COLO668 (cell line): ENCODE measurements at regions not wholly inside any gene's neighbourhood (a gene's known extent, or its start where the extent isn't known, plus 50 kb on each side); places are given as distances from the start of the nearest gene placed in this dataset.

Experiments used
- DNase-seq: peaks from one replicate; lab custom pipeline; 2025; ENCODE audit not compliant: unreplicated experiment; lab: John Stamatoyannopoulos, UW

- no peak for DNase-seq
Observed at GRCh38 chr3:141669434-141669833, 68.7 kb upstream of the RNF7 start.

DNA sequence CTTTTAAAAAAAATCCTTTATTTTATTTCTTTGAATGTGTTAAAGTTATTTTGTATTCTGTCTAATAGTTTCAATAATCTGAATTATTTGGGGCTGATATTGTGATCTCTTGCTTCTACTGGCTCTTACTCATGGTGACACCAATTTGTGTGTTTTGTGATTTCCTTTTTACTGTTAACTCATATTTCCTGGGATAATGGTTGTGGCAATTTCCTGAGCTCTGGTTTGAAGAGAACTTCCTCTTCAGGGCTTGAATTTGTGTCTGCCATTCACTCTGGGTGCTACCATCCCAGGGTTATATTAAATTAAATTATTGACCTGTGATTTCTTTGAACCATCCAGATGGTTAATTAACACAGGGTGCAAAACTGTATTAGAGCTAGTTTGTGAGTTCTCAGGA is 60.4 kb upstream of the RNF7 start:
- DNase-seq = no peak

DNA sequence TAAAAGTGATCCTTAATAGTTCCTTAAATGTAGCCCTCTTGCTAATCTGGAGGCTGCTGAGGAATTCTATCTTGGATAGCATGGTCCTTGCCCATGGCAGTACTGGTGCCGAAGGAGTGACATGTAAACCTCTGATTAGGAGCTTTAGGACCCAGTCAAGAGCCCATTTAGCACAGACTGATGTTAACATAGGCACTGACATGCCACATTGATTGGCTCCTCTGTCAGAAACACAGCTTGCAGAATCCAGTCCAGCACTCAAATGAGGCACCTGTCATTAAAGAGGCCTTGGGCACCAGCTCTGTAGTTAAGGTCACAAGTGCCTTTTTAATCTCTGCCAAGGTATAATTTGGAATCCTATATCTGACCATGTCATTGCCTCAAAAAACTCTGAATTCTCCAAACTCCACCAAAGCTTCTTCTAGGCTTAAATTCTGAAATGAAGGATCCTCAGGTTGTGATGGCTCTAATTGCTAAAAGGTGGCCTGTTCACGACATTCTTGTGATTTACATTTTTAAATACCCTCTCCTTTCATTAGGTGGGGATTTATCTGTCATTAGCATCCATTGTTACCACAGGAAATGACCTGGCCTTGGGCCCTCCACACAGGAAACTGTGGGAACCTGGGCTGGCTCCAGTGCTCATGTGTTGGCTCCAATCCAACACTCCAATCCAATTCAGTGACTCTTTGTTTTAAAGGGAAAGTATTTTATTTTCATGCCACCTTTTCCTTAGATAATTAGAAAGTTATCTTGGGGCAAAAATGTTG is 57.3 kb upstream of the RNF7 start:
- DNase-seq = peak; percentile 36

DNA sequence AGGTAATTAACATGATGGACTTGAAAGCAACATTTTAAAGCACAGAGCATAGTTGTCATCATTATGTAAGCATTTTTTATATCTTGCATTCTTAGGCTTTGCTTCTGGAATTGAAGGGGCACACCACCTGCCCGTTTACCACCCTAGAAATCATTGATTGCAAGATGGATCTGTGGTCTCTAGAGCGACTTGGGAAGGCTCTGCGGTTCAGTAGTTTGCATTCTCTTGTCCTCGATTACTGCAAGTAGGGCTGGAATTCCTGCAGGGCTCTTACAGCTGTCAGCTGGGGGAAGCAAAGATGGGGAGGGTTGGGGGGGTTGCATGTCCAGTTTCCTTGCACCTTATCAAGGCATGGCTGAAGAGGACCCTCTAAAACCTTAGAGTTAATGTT is 56.7 kb upstream of the RNF7 start:
- no peak for DNase-seq

- DNase-seq = no peak
Observed at GRCh38 chr3:141682007-141682406, 56.1 kb upstream of the RNF7 start.

GRCh38 chr3:141682921-141683320 is 55.2 kb upstream of the RNF7 start:
- no peak for DNase-seq

GRCh38 chr3:141684758-141685157 is 53.3 kb upstream of the RNF7 start:
- DNase-seq = no peak

DNA sequence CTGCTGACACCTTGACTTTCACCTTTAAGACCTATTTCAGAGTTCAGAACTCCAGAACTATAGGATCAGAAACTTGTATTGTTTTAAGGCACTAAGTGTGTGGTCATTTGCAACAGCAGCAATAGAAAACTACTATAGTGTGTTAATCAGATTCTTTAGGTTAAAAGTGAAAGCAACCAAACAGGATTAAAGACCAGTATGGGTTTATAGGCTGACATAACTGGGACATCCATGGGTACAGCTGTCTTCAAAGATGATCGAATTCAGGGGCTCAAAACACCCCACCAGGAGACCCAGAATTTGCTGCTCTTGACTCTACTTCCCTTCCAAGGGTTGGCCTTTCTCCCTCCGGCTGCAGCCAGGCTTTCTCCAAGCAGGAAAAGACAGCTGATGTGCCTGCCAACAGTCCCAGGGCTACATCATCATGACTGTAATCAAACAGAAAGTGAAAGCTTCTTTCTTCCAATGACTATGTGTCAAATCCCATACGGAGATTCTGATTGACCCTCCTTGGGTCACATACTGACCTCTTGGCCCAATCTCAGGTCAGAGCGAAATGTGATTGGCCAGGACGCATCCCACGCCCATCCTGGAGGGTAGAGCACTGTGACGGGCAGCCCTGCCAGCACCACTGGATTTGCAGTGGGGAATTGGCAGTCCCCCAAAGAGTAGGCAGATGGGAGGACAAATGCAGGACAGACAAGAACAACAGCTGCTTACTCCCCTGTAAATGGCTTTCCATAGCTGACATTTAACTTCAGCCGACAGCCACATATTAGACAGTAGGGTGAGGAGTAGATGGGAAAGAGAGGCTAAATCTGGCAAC is 51.4 kb upstream of the RNF7 start:
- DNase-seq = no peak
